HG03045 (cell line): ENCODE measurements at regions not wholly inside any gene's neighbourhood (a gene's known extent, or its start where the extent isn't known, plus 50 kb on each side); places are given as distances from the start of the nearest gene placed in this dataset.

Experiments
- ATAC-seq: cut with Tn5 transposase; IDR thresholded peaks from one replicate; pipeline ENCODE4 v1.9.1; 2021; ENCODE audit warnings: mild to moderate bottlenecking, moderate library complexity; ENCODE audit not compliant: unreplicated experiment

- no peak for ATAC-seq
Observed at GRCh38 chr11:130609121-130610035, 160.9 kb downstream of the ADAMTS15 start.

GRCh38 chr11:130611791-130612251, 163.4 kb downstream of the ADAMTS15 start:
- ATAC-seq, result no peak

GRCh38 chr11:130612291-130612851, 163.9 kb downstream of the ADAMTS15 start:
- ATAC-seq, result no peak

- ATAC-seq, result no peak
Observed at GRCh38 chr11:130613396-130613795, 165.0 kb downstream of the ADAMTS15 start.

GRCh38 chr11:130614591-130614990, 166.1 kb downstream of the ADAMTS15 start:
- no peak for ATAC-seq

- ATAC-seq, result no peak
Observed at GRCh38 chr11:130615561-130615960, 167.1 kb downstream of the ADAMTS15 start.

- no peak for ATAC-seq
Observed at GRCh38 chr11:130616573-130616972, 168.1 kb downstream of the ADAMTS15 start.

- ATAC-seq, result no peak
Observed at GRCh38 chr11:130617001-130617400, 168.6 kb downstream of the ADAMTS15 start.

GRCh38 chr11:130620548-130620947, 172.1 kb downstream of the ADAMTS15 start:
- no peak for ATAC-seq

GRCh38 chr11:130622141-130622542, 173.7 kb downstream of the ADAMTS15 start:
- no peak for ATAC-seq

- no peak for ATAC-seq
Observed at GRCh38 chr11:130623670-130624668, 175.5 kb downstream of the ADAMTS15 start.

GRCh38 chr11:130624971-130625544, 176.6 kb downstream of the ADAMTS15 start:
- no peak for ATAC-seq

GRCh38 chr11:130625578-130626306, 177.3 kb downstream of the ADAMTS15 start:
- no peak for ATAC-seq

- no peak for ATAC-seq
Observed at GRCh38 chr11:130629039-130629438, 180.6 kb downstream of the ADAMTS15 start.

- no peak for ATAC-seq
Observed at GRCh38 chr11:130631119-130631518, 182.7 kb downstream of the ADAMTS15 start.

GRCh38 chr11:130633466-130633865, 185.0 kb downstream of the ADAMTS15 start:
- no peak for ATAC-seq

- ATAC-seq, result no peak
Observed at GRCh38 chr11:130634186-130634585, 185.7 kb downstream of the ADAMTS15 start.

GRCh38 chr11:130634961-130635473, 186.6 kb downstream of the ADAMTS15 start:
- no peak for ATAC-seq

GRCh38 chr11:130635937-130636630, 187.6 kb downstream of the ADAMTS15 start:
- ATAC-seq, result no peak
